A673 (cell line): ENCODE measurements at regions not wholly inside any gene's neighbourhood (a gene's known extent, or its start where the extent isn't known, plus 50 kb on each side); places are given as distances from the start of the nearest gene placed in this dataset.
"Not testable (repeated sequence)": the region's sequence is repeated elsewhere in the genome, so short reads cannot be mapped to it uniquely, and the experiment has no call there.

ENCODE experiments used
- CTCF ChIP-seq: fragments of 300-800, 200-600 bp; sonication (generic); conservative IDR thresholded peaks from 2 replicates; pipeline ENCODE4 v1.5.1; 2017; ENCODE audit warnings: low read depth, mild to moderate bottlenecking, antibody characterized with exemption, low read length, moderate library complexity, mixed read lengths
- EZH2 ChIP-seq: fragments of 200-600 bp; sonication (generic); IDR thresholded peaks from 2 replicates; pipeline ENCODE4 v1.6.1; 2017; ENCODE audit warnings: borderline replicate concordance, low read depth, mild to moderate bottlenecking, mixed read lengths, antibody characterized with exemption, low read length; ENCODE audit not compliant: poor library complexity, severe bottlenecking

DNA sequence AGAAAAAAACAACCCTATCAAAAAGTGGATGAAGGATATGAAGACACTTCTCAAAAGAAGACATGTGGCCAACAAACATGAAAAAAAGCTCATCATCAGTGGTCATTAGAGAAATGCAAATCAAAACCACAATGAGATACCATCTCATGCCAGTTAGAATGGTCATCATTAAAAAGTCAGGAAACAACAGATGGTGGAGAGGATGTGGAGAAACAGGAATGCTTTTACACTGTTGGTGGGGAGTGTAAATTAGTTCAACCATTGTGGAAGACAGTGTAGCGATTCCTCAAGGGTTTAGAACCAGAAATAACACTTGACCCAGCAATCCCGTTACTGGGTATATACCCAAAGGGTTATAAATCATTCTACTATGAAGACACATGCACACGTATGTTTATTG is 124.0 kb upstream of the PRICKLE1 start:
- not testable (repeated sequence) for TF ChIP-seq CTCF, EZH2
